ENCODE measurements at regions not wholly inside any gene's neighbourhood (a gene's known extent, or its start where the extent isn't known, plus 50 kb on each side); places are given as distances from the start of the nearest gene placed in this dataset.

- Histone ChIP-seq H3K27me3 (ENCODE audit: control insufficient read depth, insufficient read depth, low read length) (peaks cover 48% of the 10 kb centered on the region), H3K36me3 (ENCODE audit: insufficient read depth, low read length) (no peaks in the 10 kb centered on the region), H3K9me3 (replicated peaks; ENCODE audit: low read length) (no peaks in the 10 kb centered on the region), H3K4me3 (ENCODE audit: low read length) (no peak overlapping the region), H3K4me1 (ENCODE audit: control insufficient read depth, insufficient read depth, low read length) (no peaks in the 10 kb centered on the region), H3K9ac (ENCODE audit: low read depth, low read length) (no peak overlapping the region), H3K4me2 (ENCODE audit: low read length) (no peak overlapping the region)
Observed at GRCh38 chr18:24725644-24726415, 265.4 kb downstream of the HRH4 start.

DNA sequence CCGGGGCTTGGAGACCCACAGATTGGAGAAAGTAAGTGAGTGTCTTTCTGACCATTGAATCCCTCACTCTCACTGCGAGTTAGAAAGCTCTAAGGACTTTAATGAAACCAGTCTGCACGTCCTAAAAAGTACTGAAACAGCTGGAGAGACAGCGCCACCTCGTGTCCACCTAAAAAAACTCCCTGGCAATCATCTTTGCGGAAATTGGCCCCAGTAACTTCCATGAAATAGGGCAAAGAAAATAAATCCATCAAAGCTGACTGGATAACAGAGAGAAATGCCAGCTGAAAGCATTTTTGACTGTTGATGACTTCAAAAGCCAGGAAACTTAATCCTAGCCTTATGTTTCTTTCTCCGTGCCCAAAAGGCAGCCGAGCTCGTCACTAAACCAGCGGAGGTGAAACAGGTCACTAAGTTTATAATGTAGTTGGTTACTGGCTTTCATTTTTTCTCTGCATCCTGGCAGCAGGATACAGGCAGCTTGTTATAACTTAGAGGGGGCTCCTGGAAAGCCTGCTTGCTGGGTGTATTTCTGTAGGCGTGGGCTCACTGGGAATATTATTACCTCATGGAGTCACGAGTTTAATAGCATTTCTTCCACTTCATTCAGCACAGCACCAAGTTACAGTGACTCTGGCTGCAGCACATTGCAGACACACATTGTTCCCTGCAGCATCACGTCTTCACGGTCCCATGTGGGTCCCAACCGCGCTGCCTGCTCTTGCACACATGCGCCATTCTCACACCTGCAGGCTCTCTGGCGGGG lies 266.5 kb downstream of the HRH4 start:
- no peak overlapping the region for H3K9ac ChIP-seq (ENCODE audit: low read depth, low read length)

DNA sequence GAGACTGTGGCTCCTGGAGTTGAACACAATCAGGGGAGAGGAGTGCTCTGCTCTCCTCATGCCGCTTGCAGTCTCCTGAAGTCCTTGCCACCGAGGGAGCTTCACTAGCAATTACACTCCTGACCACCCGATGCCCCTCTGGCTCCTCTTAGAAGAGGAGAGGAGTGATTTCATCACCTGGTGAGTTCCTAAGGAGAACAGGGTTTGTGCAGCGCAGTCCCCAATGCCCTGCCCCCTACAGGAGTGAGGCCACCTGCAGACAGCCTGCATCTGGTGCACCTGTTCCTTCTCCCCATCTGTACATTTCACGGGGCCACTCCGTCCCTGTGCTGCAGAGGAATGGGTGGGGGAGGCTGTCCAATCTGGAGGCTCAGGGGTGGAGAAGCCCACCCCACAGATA lies 267.2 kb downstream of the HRH4 start:
- Histone ChIP-seq H3K4me2 (ENCODE audit: low read length) (no peak overlapping the region), H3K27me3 (ENCODE audit: control insufficient read depth, insufficient read depth, low read length) (peaks cover 48% of the 10 kb centered on the region), H3K4me1 (ENCODE audit: control insufficient read depth, insufficient read depth, low read length) (no peaks in the 10 kb centered on the region), H3K36me3 (ENCODE audit: insufficient read depth, low read length) (no peaks in the 10 kb centered on the region), H3K9ac (ENCODE audit: low read depth, low read length) (no peak overlapping the region), H3K9me3 (replicated peaks; ENCODE audit: low read length) (no peaks in the 10 kb centered on the region), H3K4me3 (ENCODE audit: low read length) (no peak overlapping the region)

More for the DNA sequence above, 266.5 kb downstream of the HRH4 start:
- no peaks in the 10 kb centered on the region for H3K9me3 ChIP-seq (replicated peaks; ENCODE audit: low read length)
- H3K4me1 ChIP-seq (ENCODE audit: control insufficient read depth, insufficient read depth, low read length) = no peaks in the 10 kb centered on the region
- H3K27me3 ChIP-seq (ENCODE audit: control insufficient read depth, insufficient read depth, low read length) = peaks cover 49% of the 10 kb centered on the region
- H3K4me2 ChIP-seq (ENCODE audit: low read length) = peak overlapping the region; percentile 59
- H3K4me3 ChIP-seq (ENCODE audit: low read length) = peak overlapping the region; percentile 40
- H3K36me3 ChIP-seq (ENCODE audit: insufficient read depth, low read length) = no peaks in the 10 kb centered on the region

- no peak overlapping the region for H3K9ac ChIP-seq (ENCODE audit: low read depth, low read length)
- no peak overlapping the region for H3K4me3 ChIP-seq (ENCODE audit: low read length)
- H3K36me3 ChIP-seq (ENCODE audit: insufficient read depth, low read length) = no peaks in the 10 kb centered on the region
- H3K4me2 ChIP-seq (ENCODE audit: low read length) = no peak overlapping the region
- H3K9me3 ChIP-seq (replicated peaks; ENCODE audit: low read length) = no peaks in the 10 kb centered on the region
- peaks cover 50% of the 10 kb centered on the region for H3K27me3 ChIP-seq (ENCODE audit: control insufficient read depth, insufficient read depth, low read length)
- no peaks in the 10 kb centered on the region for H3K4me1 ChIP-seq (ENCODE audit: control insufficient read depth, insufficient read depth, low read length)
Observed at GRCh38 chr18:24731158-24731557, 270.7 kb downstream of the HRH4 start.

DNA sequence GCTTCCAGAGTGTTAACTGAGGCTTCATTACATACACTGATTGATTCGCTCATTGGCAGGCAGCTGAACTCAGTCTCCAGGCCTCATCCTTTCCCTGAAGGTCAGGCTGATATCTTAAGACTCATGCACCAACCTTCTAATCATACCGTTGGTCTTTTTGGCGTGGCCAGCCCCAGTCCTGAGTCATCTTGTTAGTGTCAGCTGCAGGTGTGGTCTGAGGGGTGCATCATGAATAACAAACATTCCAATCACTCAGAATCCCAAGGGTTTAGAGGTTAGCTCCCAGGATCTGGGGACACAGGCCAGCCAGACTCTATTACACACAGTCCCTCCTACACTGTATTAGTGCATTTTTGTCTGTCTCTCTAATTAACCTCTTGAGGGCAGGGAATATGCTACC lies 271.5 kb downstream of the HRH4 start:
- Histone ChIP-seq H3K4me2 (ENCODE audit: low read length) (no peak overlapping the region), H3K9ac (ENCODE audit: low read depth, low read length) (no peak overlapping the region), H3K4me1 (ENCODE audit: control insufficient read depth, insufficient read depth, low read length) (no peaks in the 10 kb centered on the region), H3K9me3 (replicated peaks; ENCODE audit: low read length) (no peaks in the 10 kb centered on the region), H3K36me3 (ENCODE audit: insufficient read depth, low read length) (no peaks in the 10 kb centered on the region), H3K4me3 (ENCODE audit: low read length) (no peak overlapping the region), H3K27me3 (ENCODE audit: control insufficient read depth, insufficient read depth, low read length) (peaks cover 53% of the 10 kb centered on the region)

- H3K27me3 ChIP-seq (ENCODE audit: control insufficient read depth, insufficient read depth, low read length) = peaks cover 34% of the 10 kb centered on the region
- no peak overlapping the region for H3K4me2 ChIP-seq (ENCODE audit: low read length)
- H3K36me3 ChIP-seq (ENCODE audit: insufficient read depth, low read length) = no peaks in the 10 kb centered on the region
- no peaks in the 10 kb centered on the region for H3K4me1 ChIP-seq (ENCODE audit: control insufficient read depth, insufficient read depth, low read length)
- H3K4me3 ChIP-seq (ENCODE audit: low read length) = no peak overlapping the region
- no peaks in the 10 kb centered on the region for H3K9me3 ChIP-seq (replicated peaks; ENCODE audit: low read length)
- H3K9ac ChIP-seq (ENCODE audit: low read depth, low read length) = no peak overlapping the region
Observed at GRCh38 chr18:24734058-24734457, 273.6 kb downstream of the HRH4 start.

DNA sequence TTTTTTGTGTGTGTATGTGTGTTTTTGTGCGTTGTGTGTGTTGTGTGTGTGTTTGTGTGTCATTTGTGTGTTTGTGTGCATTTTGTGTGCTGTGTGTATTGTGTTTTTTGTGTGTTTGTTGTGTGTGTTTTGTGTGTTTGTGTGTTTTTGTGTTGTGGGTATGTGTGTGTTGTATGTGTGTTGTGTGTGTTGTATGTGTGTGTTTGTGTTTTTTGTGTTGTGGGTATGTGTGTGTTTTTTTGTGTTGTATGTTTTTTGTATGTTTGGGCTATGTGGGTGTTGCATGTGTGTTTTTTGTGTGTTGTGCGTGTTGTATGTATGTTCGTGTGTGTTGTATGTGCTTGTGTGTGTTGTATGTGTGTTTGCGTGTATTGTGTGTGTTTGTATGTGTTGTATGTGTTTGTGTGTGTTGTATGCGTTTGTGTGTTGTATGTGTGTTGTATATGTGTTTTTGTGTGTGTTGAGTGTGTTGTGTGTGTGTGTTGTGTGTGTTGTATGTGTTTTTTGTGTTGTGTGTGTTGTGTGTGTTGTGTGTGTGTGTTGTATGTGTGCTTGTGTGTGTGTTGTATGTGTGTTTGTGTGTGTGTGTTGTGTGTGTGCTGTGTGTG lies 275.3 kb downstream of the HRH4 start:
- H3K27me3 ChIP-seq (ENCODE audit: control insufficient read depth, insufficient read depth, low read length) = peaks cover 20% of the 10 kb centered on the region
- H3K4me2 ChIP-seq (ENCODE audit: low read length) = no peak overlapping the region

GRCh38 chr18:24736662-24737330 lies 276.4 kb downstream of the HRH4 start:
- no peaks in the 10 kb centered on the region for H3K9me3 ChIP-seq (replicated peaks; ENCODE audit: low read length)
- H3K36me3 ChIP-seq (ENCODE audit: insufficient read depth, low read length) = no peaks in the 10 kb centered on the region
- H3K27me3 ChIP-seq (ENCODE audit: control insufficient read depth, insufficient read depth, low read length) = peaks cover 13% of the 10 kb centered on the region
- H3K9ac ChIP-seq (ENCODE audit: low read depth, low read length) = no peak overlapping the region
- no peak overlapping the region for H3K4me3 ChIP-seq (ENCODE audit: low read length)
- H3K4me1 ChIP-seq (ENCODE audit: control insufficient read depth, insufficient read depth, low read length) = no peaks in the 10 kb centered on the region
- H3K4me2 ChIP-seq (ENCODE audit: low read length) = no peak overlapping the region

More for the DNA sequence above, 275.3 kb downstream of the HRH4 start:
- Histone ChIP-seq H3K4me1 (ENCODE audit: control insufficient read depth, insufficient read depth, low read length) (no peaks in the 10 kb centered on the region), H3K9me3 (replicated peaks; ENCODE audit: low read length) (no peaks in the 10 kb centered on the region), H3K9ac (ENCODE audit: low read depth, low read length) (no peak overlapping the region), H3K36me3 (ENCODE audit: insufficient read depth, low read length) (no peaks in the 10 kb centered on the region), H3K4me3 (ENCODE audit: low read length) (no peak overlapping the region)

GRCh38 chr18:24740829-24741228 lies 280.4 kb downstream of the HRH4 start:
- peaks cover 3% of the 10 kb centered on the region for H3K4me1 ChIP-seq (ENCODE audit: control insufficient read depth, insufficient read depth, low read length)
- H3K9me3 ChIP-seq (replicated peaks; ENCODE audit: low read length) = no peaks in the 10 kb centered on the region
- no peak overlapping the region for H3K9ac ChIP-seq (ENCODE audit: low read depth, low read length)
- no peak overlapping the region for H3K4me2 ChIP-seq (ENCODE audit: low read length)
- peaks cover 5% of the 10 kb centered on the region for H3K27me3 ChIP-seq (ENCODE audit: control insufficient read depth, insufficient read depth, low read length)
- H3K36me3 ChIP-seq (ENCODE audit: insufficient read depth, low read length) = no peaks in the 10 kb centered on the region
- no peak overlapping the region for H3K4me3 ChIP-seq (ENCODE audit: low read length)

DNA sequence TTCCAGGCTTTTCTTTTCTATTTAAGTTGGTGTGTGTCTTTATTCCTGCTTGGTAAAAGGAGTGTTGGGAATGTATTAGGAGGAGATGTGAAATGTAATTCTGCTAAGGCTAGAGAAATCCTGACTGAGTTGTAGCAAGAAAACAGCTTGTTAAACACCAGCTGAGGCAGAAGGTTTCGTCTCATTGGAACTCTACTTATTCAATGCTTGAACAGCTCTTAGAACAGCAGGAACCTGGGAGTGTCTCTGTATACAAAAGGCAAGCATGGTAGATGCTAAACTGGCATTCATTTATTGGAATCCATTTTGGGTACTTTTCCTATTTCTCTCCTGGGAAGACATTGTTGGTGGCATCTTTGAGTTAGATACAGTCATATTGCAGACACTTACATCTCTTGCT lies 280.9 kb downstream of the HRH4 start:
- no peak overlapping the region for H3K4me2 ChIP-seq (ENCODE audit: low read length)
- no peaks in the 10 kb centered on the region for H3K36me3 ChIP-seq (ENCODE audit: insufficient read depth, low read length)
- H3K9me3 ChIP-seq (replicated peaks; ENCODE audit: low read length) = no peaks in the 10 kb centered on the region
- H3K27me3 ChIP-seq (ENCODE audit: control insufficient read depth, insufficient read depth, low read length) = peaks cover 2% of the 10 kb centered on the region
- H3K9ac ChIP-seq (ENCODE audit: low read depth, low read length) = no peak overlapping the region
- no peak overlapping the region for H3K4me3 ChIP-seq (ENCODE audit: low read length)
- peaks cover 3% of the 10 kb centered on the region for H3K4me1 ChIP-seq (ENCODE audit: control insufficient read depth, insufficient read depth, low read length)

DNA sequence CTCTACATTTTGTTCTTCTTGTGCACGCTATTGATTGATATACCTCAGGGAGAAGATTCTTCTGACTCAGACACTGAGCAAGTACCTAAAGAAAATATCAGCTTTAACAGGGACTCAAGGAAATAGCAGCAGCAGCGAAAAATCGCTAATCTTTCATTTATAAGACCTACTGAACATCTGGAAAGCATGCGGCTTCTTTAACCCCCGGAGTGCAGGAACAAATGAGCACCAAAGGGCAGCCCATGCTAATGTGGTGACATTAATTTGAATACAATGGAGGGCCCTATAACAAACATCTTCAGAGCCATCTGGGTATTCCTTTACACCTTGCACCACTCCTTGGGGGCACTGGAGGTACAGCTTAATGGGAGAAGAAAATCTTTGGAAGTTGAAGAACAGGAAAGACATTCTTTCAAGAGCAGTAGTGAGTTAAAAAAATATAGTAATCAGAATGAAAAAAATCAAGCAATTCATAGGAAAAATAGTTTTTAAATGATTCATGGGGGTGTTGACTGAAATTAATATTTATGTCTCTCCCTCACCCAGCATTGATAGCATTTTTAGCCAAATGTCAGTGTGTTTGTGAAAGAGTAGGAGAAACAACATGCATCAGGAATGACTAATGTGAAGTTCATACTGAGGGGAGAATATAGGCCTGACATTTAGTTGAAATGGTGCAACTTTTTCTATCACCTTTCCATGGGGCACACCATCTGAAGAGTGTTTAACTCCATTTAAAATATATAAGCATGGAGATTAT lies 281.7 kb downstream of the HRH4 start:
- no peak overlapping the region for H3K9ac ChIP-seq (ENCODE audit: low read depth, low read length)
- no peaks in the 10 kb centered on the region for H3K9me3 ChIP-seq (replicated peaks; ENCODE audit: low read length)
- H3K4me3 ChIP-seq (ENCODE audit: low read length) = no peak overlapping the region
- no peaks in the 10 kb centered on the region for H3K27me3 ChIP-seq (ENCODE audit: control insufficient read depth, insufficient read depth, low read length)
- H3K36me3 ChIP-seq (ENCODE audit: insufficient read depth, low read length) = no peaks in the 10 kb centered on the region
- peaks cover 3% of the 10 kb centered on the region for H3K4me1 ChIP-seq (ENCODE audit: control insufficient read depth, insufficient read depth, low read length)
- no peak overlapping the region for H3K4me2 ChIP-seq (ENCODE audit: low read length)

Measured in skeletal muscle satellite cell (primary cell).